Cerebellar cortex (tissue), 1 donor: ENCODE measurements at regions not wholly inside any gene's neighbourhood (a gene's known extent, or its start where the extent isn't known, plus 50 kb on each side); places are given as distances from the start of the nearest gene placed in this dataset.

ENCODE experiments used
- DNase-seq: peaks from one replicate; pipeline ENCODE4 v3.0.0-alpha.2; 2015; ENCODE audit warnings: low spot score

DNA sequence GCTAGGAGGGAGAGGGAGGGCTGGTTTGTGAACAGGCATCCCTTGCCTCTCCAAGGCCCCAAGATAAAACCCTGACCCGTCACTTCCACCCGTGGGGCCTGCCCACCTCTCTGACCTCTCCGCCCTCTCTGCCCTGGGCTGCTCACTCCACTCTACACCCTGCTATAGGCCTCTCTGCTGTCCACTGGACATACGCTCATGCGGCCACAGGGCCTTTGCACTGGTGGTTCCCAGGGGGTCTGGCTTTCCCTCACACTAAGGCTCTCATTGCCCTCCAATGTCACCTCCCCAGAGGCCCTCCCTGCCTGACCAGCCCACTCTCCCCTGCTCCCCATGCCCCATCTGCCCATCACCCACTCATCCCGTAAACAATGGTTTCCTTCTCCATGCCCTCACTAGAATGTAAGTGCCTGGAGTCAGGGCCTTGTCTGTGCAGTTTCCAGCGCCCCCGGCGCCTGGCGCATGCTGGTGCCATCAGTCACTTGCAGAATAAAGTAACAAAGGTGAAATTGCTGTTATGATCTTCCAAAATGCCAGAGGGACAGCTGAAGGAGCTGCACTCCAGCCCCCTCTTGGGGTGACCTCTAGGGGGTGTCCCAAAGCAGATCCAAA lies 73.6 kb downstream of the RFLNA start:
- DNase-seq, result no peak

DNA sequence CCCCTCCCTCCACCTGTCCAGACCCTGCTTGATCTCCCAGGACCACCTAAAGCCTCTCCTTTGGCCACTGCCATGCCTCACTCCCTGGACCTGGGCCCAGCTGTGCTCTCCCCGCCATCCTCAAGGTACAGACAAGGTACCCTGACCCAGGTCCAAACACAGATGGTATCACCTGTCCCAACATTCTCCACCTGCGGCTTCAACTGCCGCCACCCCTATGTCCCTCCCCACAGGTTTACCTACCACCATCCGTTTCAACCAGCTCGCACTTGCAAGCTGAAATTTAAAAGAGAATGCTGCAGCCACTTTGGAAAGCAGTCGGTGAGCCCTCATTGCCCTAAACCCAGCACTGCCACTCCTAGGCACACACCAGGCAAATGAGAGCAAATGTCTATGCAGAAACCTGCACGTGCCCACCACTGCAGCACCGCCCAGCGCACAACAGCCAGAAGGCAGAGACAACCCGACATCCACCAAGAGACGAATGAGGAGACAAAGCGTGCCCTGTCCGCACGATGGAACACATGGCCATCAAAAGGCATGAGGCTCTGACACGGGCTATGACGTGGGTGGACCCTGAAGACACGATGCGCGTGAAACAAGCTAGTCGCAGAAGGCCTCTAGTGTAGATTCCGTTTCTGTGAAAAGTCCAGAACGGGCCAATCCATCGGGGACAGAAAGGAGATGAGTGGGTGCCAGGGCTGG lies 71.0 kb downstream of the RFLNA start:
- no peak for DNase-seq
